BE2C (cell line): ENCODE measurements at regions not wholly inside any gene's neighbourhood (a gene's known extent, or its start where the extent isn't known, plus 50 kb on each side); places are given as distances from the start of the nearest gene placed in this dataset.
"Not testable (repeated sequence)": the region's sequence is repeated elsewhere in the genome, so short reads cannot be mapped to it uniquely, and the experiment has no call there.

Source experiments
- DNase-seq: peaks from one replicate; pipeline ENCODE4 v3.0.0-alpha.2; 2020
- H3K27me3 ChIP-seq: fragments of 250-450 bp; sonication (Bioruptor Pico); 2 replicates; pipeline ENCODE4 v1.5.1; 2020; ENCODE audit warnings: mild to moderate bottlenecking
- H3K36me3 ChIP-seq: fragments of 250-450 bp; sonication (Bioruptor Pico); 2 replicates; pipeline ENCODE4 v1.5.1; 2020; ENCODE audit warnings: mild to moderate bottlenecking
- H3K4me1 ChIP-seq: fragments of 250-450 bp; sonication (Bioruptor Pico); 2 replicates; pipeline ENCODE4 v1.5.1; 2020
- H3K4me3 ChIP-seq: 2 replicates; pipeline ENCODE4 v1.5.1; 2011; ENCODE audit warnings: low read depth, low read length
- H3K9me3 ChIP-seq: fragments of 250-450 bp; sonication (Bioruptor Pico); 2 replicates; pipeline ENCODE4 v1.5.1; 2020
- CTCF ChIP-seq: IDR thresholded peaks from 2 replicates; pipeline ENCODE4 v1.5.1; 2012; ENCODE audit warnings: mild to moderate bottlenecking, low read depth, low read length

- no peak for TF ChIP-seq CTCF
- Histone ChIP-seq H3K9me3 (no peaks in the 10 kb centered on the region), H3K4me3 (no peak overlapping the region), H3K27me3 (no peaks in the 10 kb centered on the region), H3K4me1 (peaks cover 18% of the 10 kb centered on the region), H3K36me3 (no peaks in the 10 kb centered on the region)
- no peak for DNase-seq
Measured at GRCh38 chr9:26125693-26126092, 447.4 kb upstream of the TUSC1 start.

GRCh38 chr9:26116085-26116484, 437.8 kb upstream of the TUSC1 start:
- not testable (repeated sequence) for H3K4me1 ChIP-seq, DNase-seq, H3K4me3 ChIP-seq, H3K36me3 ChIP-seq, H3K27me3 ChIP-seq, H3K9me3 ChIP-seq

DNA sequence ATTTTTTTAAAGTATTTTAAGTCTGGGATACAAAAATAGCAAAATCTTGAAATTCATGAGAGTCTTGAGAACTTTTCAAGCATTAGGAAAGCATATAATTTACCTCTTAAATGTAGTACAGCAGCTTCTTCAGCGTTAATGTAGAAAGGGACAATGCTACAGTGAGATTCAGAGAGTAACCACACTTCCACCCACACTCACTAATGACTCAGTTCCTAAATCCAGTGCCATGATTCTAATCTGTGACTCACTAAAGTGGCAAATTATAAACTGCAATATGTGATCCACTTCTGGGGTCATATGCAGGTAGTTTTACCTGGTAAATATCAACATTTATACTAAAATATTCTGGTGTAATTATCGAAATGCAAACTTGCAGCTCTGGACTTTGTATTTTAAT, 434.5 kb upstream of the TUSC1 start:
- no peaks in the 10 kb centered on the region for H3K9me3 ChIP-seq
- TF ChIP-seq CTCF: no peak
- no peaks in the 10 kb centered on the region for H3K27me3 ChIP-seq
- no peaks in the 10 kb centered on the region for H3K4me1 ChIP-seq
- H3K4me3 ChIP-seq: no peak overlapping the region
- DNase-seq: no peak
- no peaks in the 10 kb centered on the region for H3K36me3 ChIP-seq

GRCh38 chr9:26086396-26086795, 408.2 kb upstream of the TUSC1 start:
- no peaks in the 10 kb centered on the region for H3K36me3 ChIP-seq
- H3K4me1 ChIP-seq: no peaks in the 10 kb centered on the region
- no peak for DNase-seq
- no peak for TF ChIP-seq CTCF
- no peaks in the 10 kb centered on the region for H3K27me3 ChIP-seq
- no peaks in the 10 kb centered on the region for H3K9me3 ChIP-seq
- no peak overlapping the region for H3K4me3 ChIP-seq

DNA sequence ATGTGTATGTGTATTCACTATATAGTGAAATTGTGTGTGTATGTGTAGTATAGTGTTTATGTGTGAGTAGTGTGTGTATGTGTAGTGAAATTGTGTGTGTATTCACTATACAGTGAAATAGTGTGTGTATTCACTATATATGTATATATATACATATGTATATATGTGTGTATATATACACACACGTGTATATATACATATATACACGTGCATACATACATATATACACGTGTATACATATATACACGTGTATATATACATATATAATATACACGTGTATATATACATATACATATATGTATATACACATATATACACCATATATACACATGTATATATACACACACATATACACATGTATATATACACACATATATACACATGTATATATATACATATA, 403.6 kb upstream of the TUSC1 start:
- H3K9me3 ChIP-seq: no peaks in the 10 kb centered on the region
- no peaks in the 10 kb centered on the region for H3K4me1 ChIP-seq
- H3K4me3 ChIP-seq: no peak overlapping the region
- TF ChIP-seq CTCF: no peak
- H3K27me3 ChIP-seq: no peaks in the 10 kb centered on the region
- H3K36me3 ChIP-seq: no peaks in the 10 kb centered on the region
- no peak for DNase-seq

- no peak for DNase-seq
- Histone ChIP-seq H3K9me3 (no peaks in the 10 kb centered on the region), H3K4me1 (no peaks in the 10 kb centered on the region), H3K36me3 (no peaks in the 10 kb centered on the region), H3K27me3 (no peaks in the 10 kb centered on the region), H3K4me3 (no peak overlapping the region)
- no peak for TF ChIP-seq CTCF
Measured at GRCh38 chr9:26078706-26079105, 400.5 kb upstream of the TUSC1 start.

GRCh38 chr9:26077860-26078259, 399.6 kb upstream of the TUSC1 start:
- no peaks in the 10 kb centered on the region for H3K36me3 ChIP-seq
- no peaks in the 10 kb centered on the region for H3K4me1 ChIP-seq
- no peak overlapping the region for H3K4me3 ChIP-seq
- peak; percentile 13 for DNase-seq
- H3K9me3 ChIP-seq: no peaks in the 10 kb centered on the region
- no peak for TF ChIP-seq CTCF
- H3K27me3 ChIP-seq: no peaks in the 10 kb centered on the region
